Mesenchymal stem cell (in vitro differentiated cells and primary cell): ENCODE measurements at regions not wholly inside any gene's neighbourhood (a gene's known extent, or its start where the extent isn't known, plus 50 kb on each side); places are given as distances from the start of the nearest gene placed in this dataset.
"Not testable (repeated sequence)": the region's sequence is repeated elsewhere in the genome, so short reads cannot be mapped to it uniquely, and the experiment has no call there.

ENCODE experiments used
- DNase-seq: peaks from one replicate; pipeline ENCODE4 v3.0.0-alpha.2; 2013
- H2AFZ ChIP-seq: one replicate; pipeline ENCODE4 v1.6.1; 2013; ENCODE audit warnings: low read depth, mild to moderate bottlenecking, control low read depth, inconsistent platforms, low read length, moderate library complexity
- H2AK5ac ChIP-seq: 2 replicates; pipeline ENCODE4 v1.6.1; 2013; ENCODE audit warnings: low read length, moderate library complexity, mild to moderate bottlenecking, inconsistent platforms; ENCODE audit not compliant: severe bottlenecking
- H2BK120ac ChIP-seq: one replicate; pipeline ENCODE4 v1.6.1; 2013; ENCODE audit warnings: low read depth, mild to moderate bottlenecking, inconsistent platforms, low read length, moderate library complexity
- H2BK12ac ChIP-seq, 2 experiments: one replicate each; pipeline ENCODE4 v1.6.1; 2013; ENCODE audit warnings: inconsistent platforms in 2 of 2, low read length in 2 of 2, mild to moderate bottlenecking in 2 of 2, moderate library complexity in 2 of 2, control low read depth in 1 of 2
- H2BK15ac ChIP-seq: one replicate; pipeline ENCODE4 v1.6.1; 2013; ENCODE audit warnings: mild to moderate bottlenecking, low read depth, inconsistent platforms; ENCODE audit not compliant: poor library complexity, severe bottlenecking
- H2BK5ac ChIP-seq: 2 replicates; pipeline ENCODE4 v1.6.1; 2013; ENCODE audit warnings: low read depth, mild to moderate bottlenecking, low read length, control low read depth, inconsistent platforms; ENCODE audit not compliant: poor library complexity, severe bottlenecking
- H3K14ac ChIP-seq, 2 experiments: one replicate each; pipeline ENCODE4 v1.6.1; 2013; ENCODE audit warnings: inconsistent platforms in 2 of 2, low read length in 2 of 2, control low read depth in 1 of 2, mild to moderate bottlenecking in 1 of 2, moderate library complexity in 1 of 2
- H3K18ac ChIP-seq, 2 experiments: one replicate each; pipeline ENCODE4 v1.6.1; 2013; ENCODE audit warnings: inconsistent platforms in 2 of 2, low read length in 2 of 2, control low read depth in 1 of 2, low read depth in 1 of 2, mild to moderate bottlenecking in 1 of 2
- H3K23ac ChIP-seq, 2 experiments: one replicate each; pipeline ENCODE4 v1.6.1; 2013; ENCODE audit warnings: inconsistent platforms in 2 of 2, low read length in 2 of 2, mild to moderate bottlenecking in 2 of 2, moderate library complexity in 2 of 2, control low read depth in 1 of 2
- H3K27ac ChIP-seq: 2 replicates; pipeline ENCODE4 v1.5.1; 2013; ENCODE audit warnings: mild to moderate bottlenecking, moderate library complexity, low read length, control low read depth, inconsistent platforms; ENCODE audit not compliant: poor library complexity, severe bottlenecking
- H3K27me3 ChIP-seq, 2 experiments: 2 replicates each; pipeline versions ENCODE4 v1.6.1 to v1.7.0; 2013; ENCODE audit warnings: low read length in 2 of 2, mild to moderate bottlenecking in 2 of 2, moderate library complexity in 2 of 2, control low read depth in 1 of 2, inconsistent platforms in 1 of 2; ENCODE audit not compliant: control insufficient read depth in 1 of 2, insufficient read depth in 1 of 2
- H3K36me3 ChIP-seq, 2 experiments: 2 replicates each; pipeline versions ENCODE4 v1.6.1 to v1.7.0; 2013; ENCODE audit warnings: low read length in 2 of 2, control low read depth in 1 of 2, inconsistent platforms in 1 of 2, low read depth in 1 of 2, mild to moderate bottlenecking in 1 of 2; ENCODE audit not compliant: insufficient read depth in 2 of 2, control insufficient read depth in 1 of 2
- H3K4ac ChIP-seq, 2 experiments: one replicate each; pipeline ENCODE4 v1.6.1; 2013; ENCODE audit warnings: inconsistent platforms in 2 of 2, low read length in 2 of 2, mild to moderate bottlenecking in 2 of 2, moderate library complexity in 2 of 2, control low read depth in 1 of 2, low read depth in 1 of 2
- H3K4me1 ChIP-seq: 2 replicates; pipeline ENCODE4 v1.6.1; 2013; ENCODE audit warnings: low read depth, low read length, control low read depth; ENCODE audit not compliant: control insufficient read depth, insufficient read depth
- H3K4me2 ChIP-seq: 2 replicates; pipeline ENCODE4 v1.6.1; 2013; ENCODE audit warnings: low read length, mild to moderate bottlenecking, inconsistent platforms; ENCODE audit not compliant: poor library complexity, severe bottlenecking
- H3K4me3 ChIP-seq, 2 experiments: 2 replicates each; pipeline versions ENCODE4 v1.5.1 to v1.7.0; 2013; ENCODE audit warnings: low read length in 2 of 2, mild to moderate bottlenecking in 2 of 2, control low read depth in 1 of 2, low read depth in 1 of 2; ENCODE audit not compliant: insufficient read depth in 1 of 2
- H3K79me1 ChIP-seq: replicated peaks from 2 replicates; pipeline ENCODE4 v1.6.1; 2013; ENCODE audit warnings: mild to moderate bottlenecking, control low read depth, low read length, inconsistent platforms; ENCODE audit not compliant: poor library complexity, severe bottlenecking
- H3K9ac ChIP-seq: 2 replicates; pipeline ENCODE4 v1.7.0; 2013; ENCODE audit warnings: mild to moderate bottlenecking, low read length, moderate library complexity
- H3K9me3 ChIP-seq: 2 replicates; pipeline ENCODE4 v1.7.0; 2013; ENCODE audit warnings: mild to moderate bottlenecking, low read length; ENCODE audit not compliant: control insufficient read depth
- H4K8ac ChIP-seq: one replicate; pipeline ENCODE4 v1.6.1; 2013; ENCODE audit warnings: inconsistent platforms, mild to moderate bottlenecking, low read length, moderate library complexity
- H4K91ac ChIP-seq: one replicate; pipeline ENCODE4 v1.6.1; 2013; ENCODE audit warnings: mild to moderate bottlenecking, low read length, inconsistent platforms
- WGBS: methylation state at CpG from one replicate; pipeline ENCODE4 v1.1.7; 2013; ENCODE audit warnings: mixed read lengths; 5-methylcytosine and 5-hydroxymethylcytosine counted together

GRCh38 chr1:144536677-144537076 lies 56.0 kb upstream of the PPIAL4F start:
- not testable (repeated sequence) for H3K14ac ChIP-seq, H2BK120ac ChIP-seq, H3K9ac ChIP-seq, H2AFZ ChIP-seq, H3K4me2 ChIP-seq, H3K4ac ChIP-seq, H3K18ac ChIP-seq, H3K36me3 ChIP-seq, H3K4me1 ChIP-seq, H4K91ac ChIP-seq, H2BK12ac ChIP-seq, H3K79me1 ChIP-seq, DNase-seq, H3K27ac ChIP-seq, H3K23ac ChIP-seq, H3K4me3 ChIP-seq, H4K8ac ChIP-seq, H3K9me3 ChIP-seq, H3K27me3 ChIP-seq, H2AK5ac ChIP-seq, H2BK5ac ChIP-seq, H2BK15ac ChIP-seq
- 100% methylated on average over 1 of the region's 1 CpG for WGBS

GRCh38 chr1:144537234-144537633 lies 55.5 kb upstream of the PPIAL4F start:
- not testable (repeated sequence) for H2BK120ac ChIP-seq, H2BK5ac ChIP-seq, H3K23ac ChIP-seq, H2AK5ac ChIP-seq, H3K9me3 ChIP-seq, H3K4ac ChIP-seq, H3K18ac ChIP-seq, H3K9ac ChIP-seq, H4K8ac ChIP-seq, DNase-seq, H3K36me3 ChIP-seq, H3K79me1 ChIP-seq, H3K4me3 ChIP-seq, H2BK12ac ChIP-seq, H3K27me3 ChIP-seq, H3K4me1 ChIP-seq, H4K91ac ChIP-seq, H2AFZ ChIP-seq, H3K27ac ChIP-seq, H3K4me2 ChIP-seq, H3K14ac ChIP-seq, H2BK15ac ChIP-seq
- WGBS: 87% methylated on average over 5 of the region's 5 CpGs

DNA sequence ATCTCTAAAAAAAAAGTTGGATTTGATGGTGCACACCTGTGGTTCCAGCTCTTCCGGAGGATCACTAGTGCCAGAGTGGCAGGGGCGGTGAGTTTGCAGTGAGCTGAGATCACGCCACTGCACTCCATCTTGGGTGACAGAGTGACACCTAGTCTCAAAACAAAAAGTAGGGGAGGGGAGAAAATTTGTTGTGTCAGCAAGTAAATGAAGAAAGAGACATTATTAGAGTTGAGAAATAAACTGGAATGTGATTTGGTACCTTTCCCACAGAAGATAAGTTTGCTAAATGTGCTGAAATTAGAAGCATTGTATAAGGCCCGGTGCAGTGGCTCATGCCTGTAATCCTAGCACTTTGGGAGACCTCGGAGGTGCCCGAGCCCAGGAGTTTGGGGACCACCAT lies 54.0 kb upstream of the PPIAL4F start:
- not testable (repeated sequence) for H3K79me1 ChIP-seq, H3K4me3 ChIP-seq, H3K4me2 ChIP-seq, DNase-seq, H2BK5ac ChIP-seq, H3K27ac ChIP-seq, H2AK5ac ChIP-seq, H3K27me3 ChIP-seq, H3K36me3 ChIP-seq, H4K8ac ChIP-seq, H3K9ac ChIP-seq, H3K9me3 ChIP-seq, H3K14ac ChIP-seq, H2BK15ac ChIP-seq, H2BK120ac ChIP-seq, H3K4ac ChIP-seq, H3K4me1 ChIP-seq, H3K23ac ChIP-seq, H2BK12ac ChIP-seq, H3K18ac ChIP-seq, H2AFZ ChIP-seq, H4K91ac ChIP-seq
- WGBS: 86% methylated on average over 6 of the region's 6 CpGs

DNA sequence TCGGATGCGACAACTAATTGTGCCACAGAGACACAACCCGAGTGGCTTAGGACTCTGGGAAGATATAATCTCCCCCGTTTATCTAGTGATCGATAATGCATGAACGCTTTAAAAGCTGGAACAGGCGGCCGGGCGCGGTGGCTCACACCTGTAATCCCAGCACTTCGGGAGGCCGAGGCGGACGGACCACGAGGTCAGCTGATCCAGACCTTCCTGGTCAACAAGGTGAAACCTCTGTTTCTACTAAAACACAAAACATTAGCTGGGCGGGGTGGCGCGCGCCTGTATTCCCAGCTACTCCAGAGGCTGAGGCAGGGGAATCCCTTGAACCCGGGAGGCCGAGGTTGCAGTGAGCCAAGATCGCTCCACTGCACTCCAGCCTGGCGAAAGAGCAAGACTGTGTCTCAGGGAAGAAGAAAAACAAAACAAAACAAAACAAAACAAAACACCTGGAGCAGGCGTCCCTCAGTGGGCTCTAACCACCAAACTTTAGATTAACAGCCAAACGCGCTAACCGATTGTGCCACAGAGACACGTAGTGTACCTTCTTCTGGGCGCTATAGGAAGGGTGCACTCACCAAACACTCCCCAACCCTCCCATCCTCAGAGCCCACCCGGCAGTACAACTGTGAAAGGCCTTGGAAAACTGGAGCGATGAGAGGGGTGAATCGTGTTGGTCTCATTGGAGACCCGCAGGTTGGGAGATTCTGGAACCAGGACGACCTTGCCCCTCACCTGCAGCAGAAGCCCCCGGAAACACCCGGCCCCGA lies 53.3 kb upstream of the PPIAL4F start:
- H2AK5ac ChIP-seq, H2BK5ac ChIP-seq, H3K79me1 ChIP-seq, H2BK120ac ChIP-seq, H3K14ac ChIP-seq, H3K9me3 ChIP-seq, H3K4me2 ChIP-seq, H3K23ac ChIP-seq, DNase-seq, H3K27ac ChIP-seq, H4K91ac ChIP-seq, H3K4me1 ChIP-seq, H3K36me3 ChIP-seq, H2BK15ac ChIP-seq, H4K8ac ChIP-seq, H2BK12ac ChIP-seq, H3K4ac ChIP-seq, H2AFZ ChIP-seq, H3K18ac ChIP-seq, H3K27me3 ChIP-seq, H3K9ac ChIP-seq, H3K4me3 ChIP-seq: not testable (repeated sequence)
- WGBS: 91% methylated on average over 17 of the region's 37 CpGs
